WTC11 (cell line): ENCODE measurements at regions not wholly inside any gene's neighbourhood (a gene's known extent, or its start where the extent isn't known, plus 50 kb on each side); places are given as distances from the start of the nearest gene placed in this dataset.
"Not testable (repeated sequence)": the region's sequence is repeated elsewhere in the genome, so short reads cannot be mapped to it uniquely, and the experiment has no call there.

Experiments used
- ATAC-seq: fragments of 200-7000 bp; cut with Tn5 transposase; 2 replicates; pipeline ENCODE4 v1.10.0; 2021; ENCODE audit warnings: mild to moderate bottlenecking, moderate library complexity
- CTCF ChIA-PET: fragments of 300-600 bp; sonication (Branson Sonifier 250); formaldehyde crosslinking; loops from one replicate; lab custom pipeline; 2021; ENCODE audit warnings: antibody characterized with exemption; lab: Charles Lee
- POLR2A ChIA-PET: fragments of 350-600 bp; sonication (Branson Sonifier 250); formaldehyde crosslinking; loops from one replicate; lab custom pipeline; 2021; ENCODE audit warnings: antibody characterized with exemption; lab: Charles Lee
- DNase-seq: peaks from one replicate; pipeline ENCODE4 v3.0.0; 2021; ENCODE audit warnings: low spot score
- H3K27ac Mint-ChIP-seq: 2 replicates; pipeline ENCODE4 v1.8.0; 2021; ENCODE audit warnings: mixed read lengths
- H3K27me3 Mint-ChIP-seq: 2 replicates; pipeline ENCODE4 v1.8.0; 2021; ENCODE audit warnings: low read depth, mild to moderate bottlenecking, moderate library complexity, mixed read lengths
- H3K36me3 Mint-ChIP-seq: 2 replicates; pipeline ENCODE4 v1.8.0; 2021; ENCODE audit warnings: mixed read lengths
- H3K4me1 Mint-ChIP-seq: 2 replicates; pipeline ENCODE4 v1.8.0; 2022; ENCODE audit warnings: mixed read lengths
- H3K4me3 Mint-ChIP-seq: 2 replicates; pipeline ENCODE4 v1.8.0; 2021; ENCODE audit warnings: mild to moderate bottlenecking, moderate library complexity, mixed read lengths
- H3K9me3 Mint-ChIP-seq: 2 replicates; pipeline ENCODE4 v1.8.0; 2021; ENCODE audit warnings: mixed read lengths
- AR ChIP-seq: fragments of 250-450 bp; sonication (Bioruptor Pico); IDR thresholded peaks from 2 replicates; pipeline ENCODE4 v1.9.0; 2021; ENCODE audit warnings: mild to moderate bottlenecking
- ATF1 ChIP-seq: sonication (generic); formaldehyde crosslinking; IDR thresholded peaks from 2 replicates; pipeline ENCODE4 v1.8.1; 2023; ENCODE audit warnings: mild to moderate bottlenecking, moderate library complexity, missing genetic modification reagents
- ATF2 ChIP-seq: sonication (generic); formaldehyde crosslinking; IDR thresholded peaks from 2 replicates; pipeline ENCODE4 v1.8.1; 2022; ENCODE audit warnings: low read depth, missing genetic modification reagents, borderline replicate concordance
- FOXP4 ChIP-seq: sonication (generic); formaldehyde crosslinking; IDR thresholded peaks from 2 replicates; pipeline ENCODE4 v1.8.0; 2022; ENCODE audit warnings: mild to moderate bottlenecking, missing genetic modification reagents
- GRHL2 ChIP-seq: fragments of 250-450 bp; sonication (Bioruptor Pico); IDR thresholded peaks from 2 replicates; pipeline ENCODE4 v1.8.0; 2022; ENCODE audit warnings: mild to moderate bottlenecking, moderate library complexity; ENCODE audit not compliant: insufficient replicate concordance, severe bottlenecking
- JAZF1 ChIP-seq: fragments of 250-450 bp; sonication (Bioruptor Pico); IDR thresholded peaks from 2 replicates; pipeline ENCODE4 v1.9.0; 2021; ENCODE audit warnings: moderate library complexity, mild to moderate bottlenecking, inconsistent platforms
- MAX ChIP-seq: sonication (generic); formaldehyde crosslinking; IDR thresholded peaks from 2 replicates; pipeline ENCODE4 v1.8.0; 2022; ENCODE audit warnings: mild to moderate bottlenecking, missing genetic modification reagents
- NFATC4 ChIP-seq: fragments of 250-450 bp; sonication (Bioruptor Pico); IDR thresholded peaks from 2 replicates; pipeline ENCODE4 v1.9.0; 2021; ENCODE audit warnings: mild to moderate bottlenecking
- PRDM15 ChIP-seq: sonication (generic); formaldehyde crosslinking; IDR thresholded peaks from 2 replicates; pipeline ENCODE4 v1.8.0; 2022; ENCODE audit warnings: missing genetic modification reagents
- PREB ChIP-seq: sonication (generic); formaldehyde crosslinking; IDR thresholded peaks from 2 replicates; pipeline ENCODE4 v1.8.1; 2022; ENCODE audit warnings: mild to moderate bottlenecking, missing genetic modification reagents, moderate library complexity, borderline replicate concordance
- STAT6 ChIP-seq: sonication (generic); formaldehyde crosslinking; conservative IDR thresholded peaks from 2 replicates; pipeline ENCODE4 v1.8.1; 2023; ENCODE audit warnings: mild to moderate bottlenecking, low read depth, missing genetic modification reagents, moderate library complexity
- ZNF416 ChIP-seq: fragments of 250-450 bp; sonication (Bioruptor Pico); IDR thresholded peaks from 2 replicates; pipeline ENCODE4 v1.9.0; 2021; ENCODE audit warnings: mild to moderate bottlenecking, inconsistent platforms
- ZNF425 ChIP-seq: fragments of 250-450 bp; sonication (Bioruptor Pico); conservative IDR thresholded peaks from 2 replicates; pipeline ENCODE4 v1.9.0; 2021; ENCODE audit warnings: mild to moderate bottlenecking
- ZNF671 ChIP-seq: fragments of 250-450 bp; sonication (Bioruptor Pico); IDR thresholded peaks from 2 replicates; pipeline ENCODE4 v1.8.0; 2021; ENCODE audit warnings: mild to moderate bottlenecking

- TF ChIP-seq PRDM15 (no peak), ZNF671 (CRISPR knock-in tag) (no peak), ATF2 (no peak), AR (CRISPR knock-in tag) (no peak)
These were observed 72.2 kb downstream of the RMI2 start (continued) for GRCh38 chr16:11417487-11417886.

- H3K4me3 Mint-ChIP-seq: no peak overlapping the region
- H3K27ac Mint-ChIP-seq: no peak overlapping the region; the same call in 1 of the 2 replicates
- no peaks in the 10 kb centered on the region for H3K27me3 Mint-ChIP-seq
- no peaks in the 10 kb centered on the region for H3K36me3 Mint-ChIP-seq
- peaks cover 7% of the 10 kb centered on the region for H3K4me1 Mint-ChIP-seq
- POLR2A ChIA-PET: no interaction called here
- no peak for ATAC-seq
- H3K9me3 Mint-ChIP-seq: no peaks in the 10 kb centered on the region
- DNase-seq: no peak
- TF ChIP-seq JAZF1 (CRISPR knock-in tag) (no peak), FOXP4 (no peak), GRHL2 (CRISPR knock-in tag) (no peak), STAT6 (CRISPR knock-in tag) (no peak), PREB (CRISPR knock-in tag) (no peak), ZNF416 (CRISPR knock-in tag) (no peak), ATF1 (CRISPR knock-in tag) (no peak), MAX (CRISPR knock-in tag) (no peak), ZNF425 (CRISPR knock-in tag) (no peak), NFATC4 (CRISPR knock-in tag) (no peak)
- CTCF ChIA-PET: no interaction called here
These were observed 73.2 kb downstream of the RMI2 start for GRCh38 chr16:11418506-11418905.

GRCh38 chr16:11420067-11420466, 74.8 kb downstream of the RMI2 start:
- H3K36me3 Mint-ChIP-seq, H3K9me3 Mint-ChIP-seq, POLR2A ChIA-PET, H3K27me3 Mint-ChIP-seq, DNase-seq, H3K4me1 Mint-ChIP-seq, H3K27ac Mint-ChIP-seq, ATAC-seq, H3K4me3 Mint-ChIP-seq: not testable (repeated sequence)
- CTCF ChIA-PET: interaction anchor here (1.9 kb wide), 1 partner anchor 15 kb away, joined by 14 read pairs; no protein-coding TSS in a partner anchor
